ENCODE measurements at regions not wholly inside any gene's neighbourhood (a gene's known extent, or its start where the extent isn't known, plus 50 kb on each side); places are given as distances from the start of the nearest gene placed in this dataset.

DNA sequence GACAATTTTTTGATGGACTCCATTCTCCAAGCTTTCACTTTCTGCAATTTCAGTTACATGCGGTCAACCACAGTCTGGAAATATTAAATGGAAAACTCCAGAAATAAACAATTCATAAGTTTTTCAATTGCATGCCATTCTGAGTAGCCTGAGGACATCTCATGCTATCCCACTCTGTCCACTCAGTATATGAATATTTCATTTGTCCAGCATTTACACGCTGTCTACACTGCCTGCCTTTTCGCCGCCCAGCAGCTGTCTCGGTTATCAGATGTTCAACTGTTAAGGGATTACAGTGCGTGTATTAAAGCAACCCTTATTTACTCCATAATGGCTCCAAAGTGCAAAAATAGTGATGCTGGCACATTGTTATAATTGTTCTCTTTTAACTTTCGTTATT lies 116.3 kb downstream of the ADSS2 start:
- DNase-seq: no peak
- Mint-ChIP-seq H3K9me3 (peaks cover 5% of the 10 kb centered on the region), H3K36me3 (ENCODE audit: low read depth) (no peaks in the 10 kb centered on the region), H3K4me1 (peaks cover 18% of the 10 kb centered on the region), H3K27ac (no peak overlapping the region), H3K4me3 (no peak overlapping the region), H3K27me3 (peaks cover 31% of the 10 kb centered on the region)
- ChIA-PET CTCF (no interaction called here), POLR2A (no interaction called here)

DNA sequence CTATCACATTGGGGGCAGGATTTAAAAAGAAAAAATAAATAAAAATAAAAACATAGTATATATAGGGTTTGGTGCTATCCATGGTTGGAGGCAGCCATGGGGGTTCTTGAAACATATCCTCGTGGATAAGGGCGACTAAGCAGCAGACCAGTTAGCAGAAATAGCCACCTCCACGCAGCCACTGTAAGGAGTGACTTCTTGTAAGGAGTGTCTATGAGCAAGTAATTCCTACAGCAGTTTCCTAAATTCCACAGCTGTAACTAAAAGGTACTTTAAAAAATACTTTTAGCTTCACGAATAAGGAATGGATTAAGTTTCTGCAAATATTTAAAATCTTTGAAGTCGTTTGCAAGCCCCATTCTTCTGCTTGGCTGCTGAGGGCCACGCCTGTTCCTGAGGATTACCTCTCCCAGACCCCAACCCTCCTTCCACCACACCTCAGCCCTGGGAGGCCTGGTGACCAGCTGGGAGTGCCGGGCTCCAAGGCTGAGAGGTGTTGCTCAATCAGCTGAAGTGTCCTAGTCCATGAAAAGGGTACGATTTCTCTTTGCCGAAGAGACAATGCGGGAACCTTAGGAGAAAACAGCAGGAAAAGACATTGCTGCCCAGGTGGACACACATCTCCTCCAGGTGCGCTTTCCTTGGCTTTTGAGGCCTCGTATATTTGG lies 115.3 kb downstream of the ADSS2 start:
- Mint-ChIP-seq H3K4me1 (peaks cover 22% of the 10 kb centered on the region), H3K27me3 (peaks cover 25% of the 10 kb centered on the region), H3K36me3 (ENCODE audit: low read depth) (no peaks in the 10 kb centered on the region), H3K9me3 (peaks cover 5% of the 10 kb centered on the region), H3K4me3 (no peak overlapping the region), H3K27ac (no peak overlapping the region)
- ChIA-PET POLR2A (no interaction called here), CTCF (no interaction called here)
- no peak for DNase-seq

DNA sequence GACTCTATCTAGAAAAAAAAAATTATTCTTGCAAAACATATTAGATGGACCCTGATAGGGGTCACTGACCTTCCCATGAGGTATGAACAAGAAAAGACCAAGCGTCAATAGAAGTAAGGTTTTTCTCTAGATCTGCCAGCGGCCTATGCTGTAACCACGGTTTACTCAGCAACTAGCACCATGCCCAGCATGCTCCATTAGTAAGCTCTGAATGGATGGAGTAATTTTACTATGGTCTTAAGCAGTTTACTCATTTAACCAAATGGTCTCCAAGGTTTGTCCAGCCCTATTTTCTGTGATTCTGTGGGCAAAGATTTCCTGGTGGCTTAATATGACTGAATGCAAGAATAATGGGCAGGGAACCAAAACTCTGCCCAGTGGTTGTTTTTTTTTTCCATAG lies 113.9 kb downstream of the ADSS2 start:
- peaks cover 20% of the 10 kb centered on the region for H3K27me3 Mint-ChIP-seq
- H3K4me1 Mint-ChIP-seq: peaks cover 29% of the 10 kb centered on the region
- no peaks in the 10 kb centered on the region for H3K36me3 Mint-ChIP-seq (ENCODE audit: low read depth)
- peaks cover 5% of the 10 kb centered on the region for H3K9me3 Mint-ChIP-seq
- no peak overlapping the region for H3K4me3 Mint-ChIP-seq
- ChIA-PET CTCF (no interaction called here), POLR2A (no interaction called here)
- H3K27ac Mint-ChIP-seq: no peak overlapping the region
- DNase-seq: no peak

DNA sequence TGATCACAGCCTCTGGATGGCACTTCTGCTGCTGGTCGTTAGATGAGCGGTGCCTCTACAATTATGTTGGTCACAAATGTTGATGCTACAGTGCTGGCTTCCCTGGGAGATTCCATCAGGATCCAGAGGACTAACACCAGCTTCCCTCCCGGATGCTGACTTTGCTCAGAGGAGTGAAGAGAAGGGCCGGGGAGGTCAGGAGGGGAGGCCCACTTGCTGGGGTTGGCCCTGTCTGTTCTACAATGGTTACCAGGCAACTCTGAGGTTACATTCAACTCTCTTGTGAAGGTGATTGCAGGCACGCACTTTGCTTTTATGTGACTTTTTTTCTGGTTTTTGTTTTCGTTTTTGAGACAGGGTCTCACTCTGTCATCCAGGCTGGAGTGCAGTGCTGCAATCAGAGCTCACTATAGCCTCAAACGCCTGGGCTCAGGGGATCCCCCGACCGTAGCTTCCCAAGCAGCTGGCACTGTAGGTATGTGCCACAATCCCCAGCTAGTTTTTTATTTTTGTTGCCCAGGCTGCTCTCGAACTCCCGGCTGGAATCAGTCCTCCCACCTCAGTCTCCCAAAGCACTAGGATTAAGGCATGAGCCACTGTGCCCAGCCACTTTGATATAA lies 112.5 kb downstream of the ADSS2 start:
- DNase-seq: peak; percentile 32
- POLR2A ChIA-PET: no interaction called here
- H3K9me3 Mint-ChIP-seq: no peaks in the 10 kb centered on the region
- H3K27me3 Mint-ChIP-seq: peaks cover 7% of the 10 kb centered on the region
- H3K36me3 Mint-ChIP-seq (ENCODE audit: low read depth): no peaks in the 10 kb centered on the region
- no peak overlapping the region for H3K4me3 Mint-ChIP-seq
- H3K27ac Mint-ChIP-seq: peak overlapping the region; percentile 65
- CTCF ChIA-PET: interaction anchor here (0.8 to 1.5 kb wide), 3 partner anchors 9 to 91 kb away, joined by 3 to 4 read pairs (median 4); no protein-coding TSS in a partner anchor
- peaks cover 29% of the 10 kb centered on the region for H3K4me1 Mint-ChIP-seq

DNA sequence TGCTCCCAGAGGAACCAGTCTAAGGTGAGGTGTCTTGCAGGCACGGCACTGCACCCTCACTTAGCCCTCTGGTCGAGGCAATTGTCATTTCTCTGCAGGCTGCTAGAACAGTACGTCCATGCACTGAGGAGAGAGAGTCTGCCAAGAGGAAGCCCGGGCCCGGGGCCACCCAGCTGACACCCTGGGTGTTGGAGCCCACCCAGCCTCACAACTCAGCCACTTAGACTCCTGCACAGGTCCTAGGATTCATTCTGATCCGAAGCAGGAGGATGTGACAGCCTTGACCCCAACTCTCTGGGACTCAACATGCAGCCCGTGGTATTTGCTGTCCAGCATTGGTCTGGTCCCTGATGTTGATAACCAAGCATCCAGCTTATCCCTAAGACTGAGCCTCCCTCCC lies 111.9 kb downstream of the ADSS2 start:
- peak overlapping the region; percentile 65 for H3K27ac Mint-ChIP-seq
- H3K4me1 Mint-ChIP-seq: peaks cover 29% of the 10 kb centered on the region

DNA sequence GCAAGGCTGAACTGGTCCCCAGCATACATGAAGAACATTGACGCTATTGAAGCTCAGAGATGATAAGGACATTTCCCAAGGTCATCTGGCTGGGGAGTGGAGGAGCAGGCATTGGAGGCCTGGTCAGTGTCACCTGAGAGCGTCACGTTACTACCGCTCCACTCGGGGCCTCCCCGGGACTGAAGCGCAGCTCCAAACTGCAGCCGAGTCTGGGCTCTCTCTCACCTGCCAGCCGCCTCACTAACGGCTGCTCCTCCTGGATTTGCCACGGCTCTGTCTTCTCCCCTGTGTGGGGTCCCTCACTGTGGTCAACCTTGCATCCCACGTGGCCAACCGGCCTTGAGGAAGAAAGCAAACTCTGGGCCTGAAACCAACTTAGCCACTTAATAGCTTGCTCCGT lies 111.3 kb downstream of the ADSS2 start:
- Mint-ChIP-seq H3K9me3 (no peaks in the 10 kb centered on the region), H3K27me3 (no peaks in the 10 kb centered on the region), H3K4me3 (no peak overlapping the region), H3K27ac (no peak overlapping the region), H3K4me1 (peaks cover 29% of the 10 kb centered on the region), H3K36me3 (ENCODE audit: low read depth) (no peaks in the 10 kb centered on the region)
- ChIA-PET POLR2A (interaction anchor here (0.6 kb wide), 1 partner anchor 15 kb away, joined by 18 read pairs; no protein-coding TSS in a partner anchor), CTCF (interaction anchor here (0.9 to 1.6 kb wide), 4 partner anchors 16 to 37 kb away, joined by 3 to 5 read pairs (median 4); no protein-coding TSS in a partner anchor)
- DNase-seq: no peak

More for the DNA sequence above, 111.9 kb downstream of the ADSS2 start:
- H3K4me3 Mint-ChIP-seq: no peak overlapping the region
- H3K36me3 Mint-ChIP-seq (ENCODE audit: low read depth): no peaks in the 10 kb centered on the region
- POLR2A ChIA-PET: no interaction called here
- H3K9me3 Mint-ChIP-seq: no peaks in the 10 kb centered on the region
- H3K27me3 Mint-ChIP-seq: peaks cover 2% of the 10 kb centered on the region
- DNase-seq: no peak
- CTCF ChIA-PET: interaction anchor here (0.8 to 1.5 kb wide), 4 partner anchors 10 to 91 kb away, joined by 3 to 4 read pairs (median 4); no protein-coding TSS in a partner anchor

DNA sequence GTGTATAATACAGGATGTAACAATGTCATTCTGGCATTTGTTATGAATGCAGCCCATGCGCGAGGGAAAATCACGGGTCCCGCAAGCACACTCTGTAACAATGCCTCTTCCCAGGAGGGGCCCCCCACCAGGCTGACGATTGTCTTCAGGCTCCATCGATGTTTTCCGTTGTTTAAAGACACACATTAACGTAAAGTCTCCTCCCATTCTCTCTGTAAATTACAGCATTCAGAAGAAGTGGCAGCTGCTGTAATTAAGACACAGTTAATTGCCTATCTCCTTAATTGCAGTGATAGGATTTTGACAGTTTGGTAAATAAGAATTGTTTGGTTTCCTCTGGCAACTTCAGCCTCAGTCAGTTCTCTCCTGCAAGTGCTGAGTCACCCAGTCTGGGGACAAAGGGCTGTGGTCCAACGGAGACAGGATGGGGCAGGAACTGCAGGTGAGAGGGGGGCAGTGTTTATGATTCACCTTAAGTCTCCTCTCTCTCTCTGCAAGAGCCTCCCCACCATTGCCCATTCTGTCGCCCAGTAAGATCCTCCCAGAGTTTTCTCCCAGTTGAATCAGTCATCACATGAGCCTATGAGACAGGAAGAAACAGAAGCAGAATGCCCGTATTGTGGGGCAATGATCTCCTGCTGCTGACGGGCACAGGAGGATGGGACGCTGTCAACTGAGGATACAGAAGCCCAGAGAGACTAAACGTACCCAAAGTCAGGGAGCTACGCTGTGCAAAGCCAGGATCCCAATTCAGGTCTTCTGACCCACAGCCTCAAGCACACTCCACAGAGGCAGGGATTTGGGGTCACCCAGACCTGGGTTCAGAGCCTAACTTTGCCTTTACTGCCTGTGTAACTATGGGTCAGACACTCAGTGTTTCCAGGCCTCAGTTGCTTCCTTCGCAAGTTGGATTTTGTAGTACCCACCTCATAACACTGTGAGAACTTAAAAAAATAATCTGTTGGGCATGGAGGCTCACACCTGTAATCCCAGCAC lies 110.0 kb downstream of the ADSS2 start:
- H3K4me3 Mint-ChIP-seq: no peak overlapping the region
- peaks cover 3% of the 10 kb centered on the region for H3K9me3 Mint-ChIP-seq
- no peaks in the 10 kb centered on the region for H3K27me3 Mint-ChIP-seq
- POLR2A ChIA-PET: no interaction called here
- DNase-seq: peak; percentile 25
- peak overlapping the region; percentile 69 for H3K27ac Mint-ChIP-seq
- CTCF ChIA-PET: interaction anchor here (0.6 to 1.6 kb wide), 4 partner anchors 9 to 968 kb away, joined by 3 to 5 read pairs (median 4); no protein-coding TSS in a partner anchor
- H3K4me1 Mint-ChIP-seq: peaks cover 29% of the 10 kb centered on the region
- no peaks in the 10 kb centered on the region for H3K36me3 Mint-ChIP-seq (ENCODE audit: low read depth)

DNA sequence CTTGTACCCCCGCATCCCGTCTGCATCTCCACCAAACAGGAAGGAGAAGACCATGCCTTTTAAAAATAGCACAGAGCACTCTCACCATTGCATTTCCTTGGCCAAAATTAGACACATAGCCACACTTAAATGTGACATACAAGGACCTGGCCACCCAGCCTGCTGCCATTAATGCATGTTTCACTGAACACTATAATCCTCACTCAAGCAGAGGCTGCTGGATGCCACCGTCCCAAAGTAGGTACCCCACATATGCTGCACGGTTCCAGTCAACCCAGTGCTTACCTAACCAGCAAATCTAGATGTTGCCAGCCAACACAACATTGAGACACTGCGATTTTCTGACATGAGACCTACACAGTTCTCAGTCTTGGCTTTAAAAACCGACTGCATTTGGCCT lies 107.7 kb downstream of the ADSS2 start:
- Mint-ChIP-seq H3K36me3 (ENCODE audit: low read depth) (no peaks in the 10 kb centered on the region), H3K4me3 (no peak overlapping the region), H3K4me1 (peaks cover 22% of the 10 kb centered on the region), H3K27me3 (peaks cover 1% of the 10 kb centered on the region), H3K27ac (no peak overlapping the region), H3K9me3 (peaks cover 3% of the 10 kb centered on the region)
- DNase-seq: no peak
- POLR2A ChIA-PET: no interaction called here
- CTCF ChIA-PET: interaction anchor here (0.8 to 2.4 kb wide), 3 partner anchors 8 to 57 kb away, joined by 3 to 6 read pairs (median 5); a partner anchor contains a TSS

DNA sequence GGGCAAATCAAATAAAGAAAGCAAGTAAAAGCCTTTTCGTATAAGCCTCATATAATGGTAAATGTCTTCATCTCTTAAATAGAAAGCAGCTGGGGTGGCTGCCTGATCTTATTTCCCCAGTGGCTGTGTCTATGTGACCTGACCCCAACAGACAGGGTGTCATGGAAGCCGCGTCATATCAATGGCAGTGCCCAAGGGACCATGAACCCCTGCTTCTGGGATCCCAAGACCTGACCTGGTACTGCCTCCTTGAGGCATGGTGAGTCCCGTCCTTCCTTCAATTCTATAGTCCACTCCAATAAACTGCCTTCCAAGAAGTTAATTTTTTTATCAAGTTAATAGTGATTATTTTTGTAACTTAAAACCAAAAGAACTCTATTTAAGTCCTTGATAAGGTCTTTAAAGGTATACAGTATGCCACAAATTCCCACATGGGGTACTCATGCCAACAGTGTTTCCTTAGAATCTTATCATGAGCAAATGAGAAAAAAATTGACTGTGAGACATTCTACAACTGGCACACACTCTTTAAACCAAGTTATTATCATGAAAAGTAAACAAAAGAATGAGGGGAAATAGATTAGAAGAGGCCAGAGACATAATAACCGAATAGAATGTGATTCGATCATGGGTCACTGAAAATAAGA lies 104.6 kb downstream of the ADSS2 start:
- H3K4me1 Mint-ChIP-seq: peaks cover 10% of the 10 kb centered on the region
- CTCF ChIA-PET: no interaction called here
- DNase-seq: no peak
- H3K4me3 Mint-ChIP-seq: no peak overlapping the region
- peaks cover 3% of the 10 kb centered on the region for H3K27me3 Mint-ChIP-seq
- POLR2A ChIA-PET: no interaction called here
- peaks cover 3% of the 10 kb centered on the region for H3K9me3 Mint-ChIP-seq
- no peaks in the 10 kb centered on the region for H3K36me3 Mint-ChIP-seq (ENCODE audit: low read depth)
- no peak overlapping the region for H3K27ac Mint-ChIP-seq

DNA sequence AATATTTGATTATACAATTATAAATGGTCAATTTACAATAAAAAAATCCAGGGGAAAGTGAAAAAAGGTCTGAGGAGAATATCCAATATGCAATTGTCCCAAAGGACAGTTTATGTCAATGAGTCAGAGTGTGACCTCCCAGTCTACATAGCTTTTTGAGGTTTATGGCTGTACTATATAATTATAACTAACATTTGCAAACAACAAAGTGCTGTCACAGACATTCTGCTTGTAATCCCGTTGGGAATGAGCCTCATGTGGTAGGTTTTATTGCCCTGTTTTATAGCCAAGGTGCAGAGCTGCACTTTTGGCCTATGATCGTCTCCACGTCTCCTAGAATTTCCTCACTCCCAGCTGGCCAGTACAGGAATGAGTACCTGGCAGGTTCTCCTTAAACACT lies 103.8 kb downstream of the ADSS2 start:
- H3K27me3 Mint-ChIP-seq: peaks cover 3% of the 10 kb centered on the region
- no peak overlapping the region for H3K27ac Mint-ChIP-seq
- POLR2A ChIA-PET: no interaction called here
- H3K36me3 Mint-ChIP-seq (ENCODE audit: low read depth): no peaks in the 10 kb centered on the region
- DNase-seq: no peak
- H3K9me3 Mint-ChIP-seq: peaks cover 3% of the 10 kb centered on the region
- peaks cover 9% of the 10 kb centered on the region for H3K4me1 Mint-ChIP-seq
- CTCF ChIA-PET: no interaction called here
- no peak overlapping the region for H3K4me3 Mint-ChIP-seq

DNA sequence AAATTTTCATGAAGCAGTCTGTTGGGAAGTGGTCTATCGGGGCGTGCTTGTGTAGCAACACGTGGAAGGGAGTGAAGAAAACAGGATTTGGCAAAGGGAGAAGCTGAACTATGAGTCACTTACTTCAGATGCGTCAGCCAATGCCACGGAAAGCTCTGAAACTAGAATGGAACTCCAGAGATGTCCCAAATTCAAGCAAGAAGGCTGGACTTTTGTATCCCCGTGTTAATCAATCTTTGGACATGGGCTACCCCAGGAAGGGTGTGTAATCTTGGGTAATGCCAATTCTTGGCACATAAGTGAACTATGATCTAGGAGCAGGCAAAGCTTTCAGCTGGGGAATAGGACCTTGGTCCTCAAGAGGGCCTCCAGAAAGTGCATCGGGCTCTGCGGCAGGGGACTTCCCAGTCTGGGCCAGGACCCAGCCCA lies 102.6 kb downstream of the ADSS2 start:
- DNase-seq: no peak
- no peaks in the 10 kb centered on the region for H3K36me3 Mint-ChIP-seq (ENCODE audit: low read depth)
- peaks cover 10% of the 10 kb centered on the region for H3K4me1 Mint-ChIP-seq
- POLR2A ChIA-PET: no interaction called here
- peaks cover 3% of the 10 kb centered on the region for H3K27me3 Mint-ChIP-seq
- no peak overlapping the region for H3K27ac Mint-ChIP-seq
- H3K4me3 Mint-ChIP-seq: no peak overlapping the region
- CTCF ChIA-PET: no interaction called here
- peaks cover 3% of the 10 kb centered on the region for H3K9me3 Mint-ChIP-seq

DNA sequence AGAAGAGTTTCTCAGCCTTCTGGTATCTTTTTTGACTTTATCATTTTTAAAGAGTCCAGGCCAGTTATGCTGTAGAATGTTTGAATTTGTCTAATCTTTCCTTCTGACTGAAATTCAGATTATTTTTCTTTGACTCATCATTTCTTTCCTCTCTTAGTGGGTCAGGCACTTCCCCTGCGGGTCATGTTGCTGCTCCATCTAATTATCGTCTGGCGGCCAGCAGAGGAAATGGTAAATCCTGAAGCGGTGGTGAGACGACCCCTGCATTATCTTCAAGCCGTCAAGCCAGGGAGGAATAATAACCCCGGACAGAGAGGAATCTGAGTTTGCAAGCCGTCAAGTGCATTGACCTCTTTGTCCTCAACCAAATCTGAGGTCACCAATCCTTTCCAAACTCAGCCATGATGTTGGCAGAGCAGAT lies 102.1 kb downstream of the ADSS2 start:
- Mint-ChIP-seq H3K36me3 (ENCODE audit: low read depth) (no peaks in the 10 kb centered on the region), H3K9me3 (peaks cover 3% of the 10 kb centered on the region), H3K27me3 (peaks cover 3% of the 10 kb centered on the region), H3K4me1 (peaks cover 10% of the 10 kb centered on the region), H3K27ac (no peak overlapping the region), H3K4me3 (no peak overlapping the region)
- DNase-seq: no peak
- ChIA-PET POLR2A (no interaction called here), CTCF (no interaction called here)
